ENCODE measurements at regions not wholly inside any gene's neighbourhood (a gene's known extent, or its start where the extent isn't known, plus 50 kb on each side); places are given as distances from the start of the nearest gene placed in this dataset.

DNA sequence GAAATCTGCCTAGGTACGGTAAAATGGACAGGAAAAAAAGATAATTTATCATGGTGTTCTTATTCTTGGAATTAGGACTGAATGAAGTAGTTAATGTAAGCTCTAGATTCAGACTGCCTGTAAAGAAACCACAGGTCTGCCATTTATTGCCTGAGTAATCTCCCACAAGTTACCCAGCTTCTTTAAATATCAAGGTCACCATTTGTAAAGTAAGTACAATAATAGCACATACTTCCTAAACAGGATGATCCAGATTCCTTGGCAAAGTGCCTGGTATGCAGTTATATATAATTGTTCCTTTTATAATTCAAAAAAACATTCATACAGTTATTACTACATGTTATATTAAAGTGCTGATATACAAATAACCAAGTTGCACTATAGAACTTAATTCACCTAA is 368.6 kb downstream of the HNRNPD start:
- TF ChIP-seq, protein P1, sequence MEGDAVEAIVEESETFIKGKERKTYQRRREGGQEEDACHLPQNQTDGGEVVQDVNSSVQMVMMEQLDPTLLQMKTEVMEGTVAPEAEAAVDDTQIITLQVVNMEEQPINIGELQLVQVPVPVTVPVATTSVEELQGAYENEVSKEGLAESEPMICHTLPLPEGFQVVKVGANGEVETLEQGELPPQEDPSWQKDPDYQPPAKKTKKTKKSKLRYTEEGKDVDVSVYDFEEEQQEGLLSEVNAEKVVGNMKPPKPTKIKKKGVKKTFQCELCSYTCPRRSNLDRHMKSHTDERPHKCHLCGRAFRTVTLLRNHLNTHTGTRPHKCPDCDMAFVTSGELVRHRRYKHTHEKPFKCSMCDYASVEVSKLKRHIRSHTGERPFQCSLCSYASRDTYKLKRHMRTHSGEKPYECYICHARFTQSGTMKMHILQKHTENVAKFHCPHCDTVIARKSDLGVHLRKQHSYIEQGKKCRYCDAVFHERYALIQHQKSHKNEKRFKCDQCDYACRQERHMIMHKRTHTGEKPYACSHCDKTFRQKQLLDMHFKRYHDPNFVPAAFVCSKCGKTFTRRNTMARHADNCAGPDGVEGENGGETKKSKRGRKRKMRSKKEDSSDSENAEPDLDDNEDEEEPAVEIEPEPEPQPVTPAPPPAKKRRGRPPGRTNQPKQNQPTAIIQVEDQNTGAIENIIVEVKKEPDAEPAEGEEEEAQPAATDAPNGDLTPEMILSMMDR (conservative IDR thresholded peaks at IDR 0.05 in 1 of 2, IDR thresholded peaks at IDR 0.05 in 1 of 2; ENCODE audit: low read depth in 1 of 2, low read length in 2 of 2) = no peak
- TF ChIP-seq EZH2 (IDR thresholded peaks at IDR 0.05; ENCODE audit: low read length, missing control alignments) = no peak
